GM19463 (cell line): ENCODE measurements at regions not wholly inside any gene's neighbourhood (a gene's known extent, or its start where the extent isn't known, plus 50 kb on each side); places are given as distances from the start of the nearest gene placed in this dataset.
"Not testable (repeated sequence)": the region's sequence is repeated elsewhere in the genome, so short reads cannot be mapped to it uniquely, and the experiment has no call there.

Experiments used
- ATAC-seq: cut with Tn5 transposase; IDR thresholded peaks from one replicate; pipeline ENCODE4 v1.9.1; 2021; ENCODE audit warnings: mild to moderate bottlenecking, moderate library complexity; ENCODE audit not compliant: unreplicated experiment

DNA sequence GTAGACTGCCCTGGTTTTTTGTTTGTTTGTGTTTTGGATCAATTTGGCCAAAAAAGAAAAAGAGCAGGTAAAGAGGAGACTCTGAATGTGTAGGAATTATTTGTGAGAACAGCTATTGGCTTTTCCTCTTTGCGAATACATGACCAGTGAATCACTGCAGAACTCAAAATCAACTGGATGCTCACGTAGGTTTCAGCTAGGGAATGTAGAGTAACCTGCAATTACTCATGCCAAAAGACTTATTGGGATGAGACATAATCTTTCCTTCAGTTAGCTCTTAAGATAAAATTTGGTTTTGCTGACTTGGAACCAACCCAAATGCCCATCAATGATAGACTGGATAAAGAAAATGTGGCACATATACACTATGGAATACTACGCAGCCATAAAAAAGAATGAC lies 348.0 kb downstream of the NPR3 start:
- no peak for ATAC-seq

DNA sequence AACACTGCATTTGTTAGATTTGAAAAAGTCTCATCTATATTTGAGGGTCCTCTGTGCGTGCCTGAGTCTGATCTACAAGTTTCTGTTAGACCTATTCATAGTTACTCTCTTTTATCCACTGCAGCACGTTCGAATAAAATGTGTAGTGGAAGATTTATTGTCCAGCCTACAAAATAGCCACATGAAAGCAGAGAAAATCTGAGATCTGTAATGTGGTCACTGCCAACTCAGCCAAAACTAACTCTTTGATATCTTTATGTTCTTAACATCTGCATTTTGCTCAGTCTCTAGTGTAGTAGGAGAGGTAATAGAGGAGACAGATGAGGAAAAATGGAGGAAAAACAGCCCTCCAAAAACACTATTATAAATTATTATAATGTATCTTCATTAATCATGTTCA lies 354.0 kb downstream of the NPR3 start:
- no peak for ATAC-seq

DNA sequence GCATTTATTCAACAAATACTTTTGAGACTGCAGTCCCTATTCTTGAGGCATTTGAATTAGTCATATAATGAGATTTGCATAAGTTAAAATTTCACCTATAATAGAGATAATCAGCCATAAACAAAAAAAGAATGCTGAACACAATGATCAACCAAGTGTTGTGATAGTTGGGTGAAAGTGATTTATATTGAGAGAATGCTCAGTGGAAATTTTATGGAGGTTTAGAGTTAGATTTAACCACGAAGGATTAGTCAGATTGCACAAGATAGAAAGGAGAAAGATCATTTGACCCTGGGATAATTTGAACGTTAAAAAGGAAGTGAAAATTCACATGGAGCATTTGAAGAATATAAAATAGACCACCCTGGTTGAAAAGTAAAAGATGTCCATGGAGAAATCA lies 356.2 kb downstream of the NPR3 start:
- ATAC-seq = no peak

DNA sequence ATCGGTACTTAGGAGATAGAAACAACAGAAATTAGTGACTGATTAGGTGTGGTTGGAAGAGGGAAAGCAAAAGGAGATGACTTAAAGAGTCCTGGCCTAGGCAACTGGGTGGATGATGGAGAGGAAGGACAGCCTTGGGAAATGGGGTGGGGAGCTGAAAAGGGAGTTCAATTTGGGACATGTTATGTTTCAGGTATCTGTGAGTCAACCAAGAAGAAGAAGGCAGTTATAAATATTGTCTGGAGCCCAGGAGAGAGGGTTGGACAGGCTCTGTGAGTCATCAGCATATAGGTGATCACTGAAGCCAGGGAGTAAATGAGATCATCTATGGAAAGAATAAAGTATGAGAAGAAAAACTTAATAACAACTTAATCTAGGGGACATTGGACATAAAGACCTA lies 357.7 kb downstream of the NPR3 start:
- ATAC-seq = no peak

DNA sequence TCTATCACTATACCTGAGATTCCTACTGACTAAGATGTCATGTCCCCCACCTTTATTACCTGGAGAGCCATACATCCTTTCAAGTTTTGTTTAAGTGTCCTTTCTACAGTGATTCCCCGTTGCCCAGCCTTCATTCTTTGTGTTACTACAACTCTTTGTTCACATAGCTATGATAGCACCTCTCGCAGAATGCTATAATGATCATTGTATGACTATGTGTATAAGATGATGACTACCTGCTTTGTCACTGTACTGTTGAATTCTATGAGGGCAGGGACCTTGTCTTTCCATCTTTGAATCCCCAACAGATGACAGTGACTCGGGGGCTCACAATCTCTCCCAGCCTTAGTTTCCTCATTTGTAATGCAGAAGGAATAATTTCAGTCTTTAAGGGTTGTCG lies 361.2 kb downstream of the NPR3 start:
- ATAC-seq = no peak

DNA sequence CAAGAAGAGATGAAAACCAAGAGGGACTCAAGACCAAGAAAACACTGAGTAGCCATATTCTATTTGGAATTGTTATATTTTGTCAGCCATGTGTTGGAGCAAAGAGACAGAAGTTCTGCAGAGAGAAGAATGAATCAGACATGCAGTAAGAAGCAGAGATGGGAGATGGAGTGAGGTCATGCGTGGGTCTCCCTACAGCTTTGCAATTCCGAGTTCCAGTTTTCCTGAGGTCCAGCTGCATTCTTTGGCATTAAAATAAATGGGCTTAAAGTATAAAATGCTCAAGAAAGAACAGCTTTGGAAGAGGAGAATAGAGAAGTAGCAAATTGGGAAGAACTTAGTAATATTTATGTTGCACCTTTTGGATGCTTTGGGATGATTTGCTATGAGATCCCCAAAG lies 361.6 kb downstream of the NPR3 start:
- ATAC-seq = no peak

DNA sequence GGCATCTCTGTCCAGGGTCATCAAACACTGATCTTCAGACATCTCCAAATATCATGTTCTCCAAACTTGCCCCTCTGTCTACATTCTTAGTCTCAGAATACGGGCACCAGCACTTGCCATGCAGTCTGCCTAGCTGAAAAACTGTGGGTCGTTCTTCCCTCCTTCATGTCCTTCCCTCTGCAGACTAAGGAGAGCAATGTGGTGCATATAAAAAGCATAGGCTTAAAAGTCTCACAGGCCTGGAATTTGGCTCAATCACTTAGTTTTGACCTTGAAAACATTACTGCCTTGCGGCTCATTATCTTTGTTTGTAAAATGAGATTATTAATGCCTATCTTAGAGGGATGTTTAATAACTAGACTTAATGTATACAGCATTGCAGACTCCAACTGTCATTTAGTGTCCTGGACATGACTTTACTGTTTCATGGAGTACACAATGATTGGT lies 362.8 kb downstream of the NPR3 start:
- no peak for ATAC-seq

DNA sequence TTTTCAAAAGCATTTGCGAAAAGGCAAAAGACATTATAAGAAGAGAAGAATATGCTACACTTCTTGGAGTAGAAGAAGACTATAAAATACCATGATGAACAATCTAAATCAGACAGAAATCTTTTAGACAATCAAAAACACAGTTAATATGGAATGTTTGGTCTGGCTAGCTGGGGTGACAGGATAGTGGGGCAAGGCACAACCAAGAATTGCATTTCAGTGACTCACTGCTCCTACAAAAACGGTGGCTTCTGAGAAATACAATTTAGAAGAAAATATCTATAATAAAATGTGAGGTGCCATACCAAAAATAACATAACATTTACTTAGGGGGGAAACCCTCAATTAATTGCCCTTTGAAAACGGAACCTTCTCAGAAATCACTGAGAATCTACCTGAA lies 363.4 kb downstream of the NPR3 start:
- no peak for ATAC-seq

DNA sequence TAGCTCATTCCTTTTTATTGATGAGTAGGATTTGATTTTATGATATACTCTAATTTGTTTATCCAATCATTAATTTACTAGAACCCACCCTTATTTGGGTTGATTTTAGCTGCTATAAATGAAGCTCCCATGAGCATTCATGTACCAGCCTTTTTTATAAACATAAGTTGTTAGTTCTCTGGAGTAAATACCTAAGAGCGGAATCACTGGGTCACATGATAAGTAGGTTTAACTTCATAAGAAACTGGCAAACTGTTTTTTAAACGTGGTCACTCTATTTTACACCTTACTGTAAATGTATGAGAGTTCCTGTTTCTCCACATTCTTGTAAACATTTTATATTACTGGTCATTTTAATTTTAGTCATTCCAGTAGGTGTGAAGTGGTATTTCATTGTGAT lies 364.6 kb downstream of the NPR3 start:
- ATAC-seq = no peak

DNA sequence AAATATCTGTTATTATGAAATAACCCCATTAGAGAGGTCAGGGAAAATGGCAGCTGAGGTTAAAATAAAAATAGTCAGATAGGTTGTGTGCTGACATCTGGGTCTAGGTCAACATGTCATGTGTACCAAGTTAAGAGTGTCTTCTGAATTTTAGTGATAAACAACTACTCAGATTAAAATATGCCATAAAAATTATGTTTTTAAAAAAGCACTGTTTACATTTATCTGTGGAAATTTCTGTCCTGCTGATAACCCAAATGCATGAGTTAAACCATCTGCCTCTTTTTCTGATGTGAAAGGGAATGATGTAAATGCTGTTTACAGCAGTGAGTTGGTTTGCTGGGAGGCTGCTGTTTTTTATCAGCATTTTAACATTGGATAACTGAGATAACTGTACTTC lies 361.2 kb upstream of the TARS1 start:
- ATAC-seq = no peak

DNA sequence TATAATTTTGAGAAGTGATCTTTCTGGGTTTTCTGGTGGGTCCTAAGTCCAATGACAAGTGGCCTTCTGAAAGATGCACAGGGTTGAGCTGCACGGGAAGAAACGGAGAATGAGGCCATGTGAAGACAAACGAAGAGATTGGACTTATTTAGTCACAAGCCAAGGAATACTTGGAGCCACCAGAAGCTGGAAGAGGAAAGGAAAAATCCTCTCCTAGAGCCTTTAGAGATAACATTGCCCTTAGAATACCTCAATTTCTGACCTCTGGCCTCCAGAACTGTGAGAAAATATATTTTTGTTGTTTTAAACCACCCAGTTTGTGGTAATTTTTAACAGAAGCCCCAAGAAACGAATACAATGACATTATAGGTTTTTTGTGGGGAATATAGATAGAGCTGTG lies 360.5 kb upstream of the TARS1 start:
- no peak for ATAC-seq

DNA sequence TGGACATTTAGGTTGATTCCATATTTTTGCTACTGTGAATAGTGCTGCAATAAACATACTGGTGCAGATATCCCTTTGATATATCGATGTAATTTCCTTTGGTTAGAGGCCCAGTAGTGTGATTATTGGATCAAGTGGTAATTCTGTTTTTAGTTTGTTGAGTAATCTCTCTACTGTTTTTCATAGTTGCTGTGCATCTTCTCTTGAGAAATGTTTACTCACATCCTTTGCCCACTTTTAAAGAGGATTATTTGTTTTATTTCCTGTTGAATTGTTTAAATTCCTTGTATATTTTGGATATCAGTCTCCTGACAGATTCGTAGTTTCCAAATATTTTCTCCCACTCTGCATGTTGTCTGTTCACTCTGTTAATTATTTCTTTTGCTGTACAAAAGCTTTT lies 352.6 kb upstream of the TARS1 start:
- no peak for ATAC-seq

DNA sequence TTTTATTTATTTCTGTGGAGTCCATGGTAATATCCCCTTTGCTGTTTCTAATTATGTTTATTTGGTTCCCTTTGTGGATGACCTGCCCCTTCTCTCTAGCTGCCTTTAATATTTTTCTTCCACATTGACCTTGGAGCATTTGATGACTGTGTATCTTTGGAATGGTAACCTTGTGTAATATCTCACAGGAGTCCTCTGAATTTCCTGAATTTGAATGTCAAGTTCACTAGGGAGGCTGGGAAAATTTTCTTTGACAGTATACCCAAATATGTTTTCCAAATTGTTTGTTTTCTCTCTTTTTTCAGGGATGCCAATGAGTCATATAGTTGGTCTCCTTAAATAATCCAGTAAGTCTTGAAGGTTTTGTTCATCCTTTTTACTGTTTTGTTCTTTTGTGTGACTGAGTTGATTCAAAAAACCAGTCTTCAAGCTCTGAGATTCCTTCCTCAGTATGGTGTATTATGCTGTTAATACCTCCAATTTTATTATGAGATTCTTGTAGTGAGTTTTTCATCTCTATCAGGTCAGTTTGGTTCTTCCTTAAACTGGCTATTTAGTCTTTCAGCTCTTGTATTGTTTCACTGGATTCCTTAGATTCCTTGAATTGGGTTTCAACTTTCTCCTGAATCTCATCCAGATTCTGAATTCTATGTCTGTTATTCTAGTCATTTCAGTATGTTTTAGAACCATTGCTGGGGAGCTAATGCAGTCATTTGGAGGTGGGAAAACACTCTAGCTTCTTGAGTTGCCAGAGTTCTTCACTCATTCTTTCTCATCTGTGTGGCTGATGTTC lies 349.0 kb upstream of the TARS1 start:
- ATAC-seq = no peak

DNA sequence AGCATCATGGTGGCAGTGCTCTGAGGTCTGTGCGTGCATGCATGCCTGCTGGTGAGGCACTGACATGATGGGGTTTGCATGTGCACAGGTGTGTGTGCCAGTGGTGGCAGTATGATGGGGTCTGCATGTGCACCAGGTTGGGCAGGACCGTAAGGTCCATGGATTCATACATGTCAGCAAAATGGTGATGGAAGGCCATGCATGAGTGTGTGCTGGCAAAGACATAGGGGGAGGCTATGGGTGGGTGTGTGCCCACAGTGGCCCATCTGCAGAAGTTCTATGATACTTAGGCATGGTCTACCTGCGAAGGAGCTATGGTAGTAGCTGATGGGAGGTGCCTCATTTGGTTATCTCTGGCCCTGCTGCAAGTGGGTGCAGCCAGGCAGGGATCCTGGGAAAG lies 348.0 kb upstream of the TARS1 start:
- no peak for ATAC-seq

DNA sequence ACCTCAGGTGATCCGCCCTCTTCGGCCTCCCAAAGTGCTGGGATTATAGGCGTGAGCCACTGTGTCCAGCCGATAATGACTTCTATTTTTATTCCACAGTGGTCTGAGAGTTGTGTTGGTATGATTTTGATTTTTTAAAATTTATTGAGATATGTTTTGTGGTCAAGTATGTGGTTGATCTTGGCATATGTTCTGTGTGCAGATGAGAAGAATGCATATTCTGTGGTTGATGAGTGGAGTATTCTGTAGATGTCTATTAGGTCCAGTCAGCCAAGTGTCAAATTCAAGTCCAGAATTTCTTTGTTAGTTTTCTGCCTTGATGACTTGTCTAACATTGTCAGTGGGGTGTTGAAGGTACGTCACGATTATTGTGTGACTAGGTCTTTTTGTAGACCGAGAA lies 338.2 kb upstream of the TARS1 start:
- no peak for ATAC-seq

DNA sequence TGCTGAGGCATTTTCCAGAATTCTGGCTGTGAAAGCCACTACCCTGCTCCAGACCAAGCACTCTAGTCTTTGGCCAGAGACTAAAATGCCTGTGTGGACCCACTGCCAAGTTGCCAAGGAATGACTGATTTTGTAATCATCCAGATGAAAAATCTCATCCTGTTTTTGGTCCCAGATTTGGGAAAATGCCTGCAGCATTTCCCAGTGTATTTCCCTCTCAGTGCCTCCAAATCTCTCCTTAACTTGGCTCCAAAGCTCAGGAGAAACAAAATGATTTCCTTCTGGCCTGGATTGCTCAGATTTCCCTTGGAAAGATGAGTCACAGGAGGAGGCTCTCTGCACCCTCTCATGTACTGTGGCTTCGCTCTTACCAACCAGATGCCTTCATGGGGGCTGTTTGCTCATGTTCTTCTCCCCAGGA lies 335.2 kb upstream of the TARS1 start:
- ATAC-seq = no peak

DNA sequence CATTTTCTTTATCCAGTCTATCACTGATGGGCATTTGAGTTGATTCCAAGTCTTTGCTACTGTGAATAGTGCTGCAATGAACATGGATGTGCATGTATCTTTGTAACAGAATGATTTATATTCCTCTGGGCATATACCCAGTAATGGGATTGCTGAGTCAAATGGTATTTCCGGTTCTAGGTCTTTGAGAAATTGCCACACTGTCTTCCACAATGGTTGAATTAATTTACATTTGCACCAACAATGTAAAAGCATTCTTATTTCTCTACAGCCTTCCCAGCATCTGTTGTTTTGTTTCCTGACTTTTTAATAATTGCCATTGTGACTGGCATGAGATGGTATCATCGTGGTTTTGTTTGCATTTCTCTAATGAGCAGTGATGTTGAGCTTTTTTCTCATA lies 330.3 kb upstream of the TARS1 start:
- not testable (repeated sequence) for ATAC-seq

DNA sequence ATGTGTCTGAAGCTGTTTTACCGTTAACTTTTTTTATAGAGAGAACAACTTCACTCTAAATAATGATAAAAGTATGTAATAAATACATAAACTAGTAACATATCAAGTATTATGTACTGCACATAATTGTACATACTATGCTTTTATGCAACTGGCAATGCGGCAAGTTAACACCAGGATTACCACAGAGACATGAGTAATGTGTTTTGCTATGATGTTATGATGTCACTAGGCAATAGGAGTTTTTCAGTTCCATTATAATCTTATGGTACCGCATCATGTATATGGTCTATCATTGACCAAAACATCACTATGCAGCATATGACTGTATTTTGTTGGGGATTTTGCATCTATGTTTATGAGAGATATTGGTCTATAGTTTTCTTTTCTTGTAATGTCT lies 326.4 kb upstream of the TARS1 start:
- no peak for ATAC-seq

DNA sequence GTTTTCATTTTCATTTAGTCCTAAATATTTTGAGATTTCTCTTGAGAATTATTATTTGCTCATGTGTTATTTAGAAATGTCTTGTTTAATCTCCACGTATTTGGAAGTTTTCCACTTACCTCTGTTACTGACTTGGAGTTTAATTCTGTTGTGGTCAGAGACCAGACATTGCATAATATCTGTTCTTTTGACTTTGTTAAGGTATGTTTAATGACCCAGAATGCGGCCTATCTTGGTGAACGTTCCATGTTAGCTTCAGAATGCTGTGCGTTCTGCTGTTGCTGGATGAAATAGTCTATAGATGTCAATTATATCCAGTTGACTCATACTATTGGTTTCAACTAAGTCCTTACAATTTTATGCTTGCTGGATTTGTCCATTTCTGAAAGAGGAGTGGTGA lies 325.3 kb upstream of the TARS1 start:
- ATAC-seq = no peak

DNA sequence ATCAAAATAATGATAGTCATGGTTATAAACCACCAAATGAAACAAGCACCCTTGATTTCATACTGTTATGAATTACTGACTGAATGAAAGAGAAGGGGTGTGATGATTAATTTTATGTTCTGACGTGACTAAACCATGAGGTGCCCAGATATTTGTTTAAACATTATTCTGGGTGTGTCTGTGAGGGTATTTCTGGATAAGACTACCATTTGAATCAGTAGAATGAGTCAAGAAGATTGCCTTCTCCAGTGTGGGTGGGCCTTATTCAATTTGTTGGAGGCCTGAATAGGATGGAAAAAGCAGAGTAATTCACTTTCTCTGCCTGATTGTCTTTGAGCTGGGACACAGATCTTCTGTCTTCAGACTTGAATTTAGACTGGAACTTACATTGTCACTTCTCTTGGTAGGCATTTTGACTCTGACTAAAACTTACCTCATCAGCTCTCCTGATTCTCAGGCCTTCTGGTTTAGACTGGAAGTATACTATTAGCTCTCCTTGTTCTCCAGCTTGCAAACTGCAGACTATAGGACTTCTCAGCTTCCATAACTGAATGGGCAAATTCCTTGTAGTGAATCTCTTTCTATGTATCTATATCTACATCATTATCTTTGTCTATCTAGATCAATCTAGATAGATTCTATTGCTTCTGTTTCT lies 321.9 kb upstream of the TARS1 start:
- no peak for ATAC-seq

DNA sequence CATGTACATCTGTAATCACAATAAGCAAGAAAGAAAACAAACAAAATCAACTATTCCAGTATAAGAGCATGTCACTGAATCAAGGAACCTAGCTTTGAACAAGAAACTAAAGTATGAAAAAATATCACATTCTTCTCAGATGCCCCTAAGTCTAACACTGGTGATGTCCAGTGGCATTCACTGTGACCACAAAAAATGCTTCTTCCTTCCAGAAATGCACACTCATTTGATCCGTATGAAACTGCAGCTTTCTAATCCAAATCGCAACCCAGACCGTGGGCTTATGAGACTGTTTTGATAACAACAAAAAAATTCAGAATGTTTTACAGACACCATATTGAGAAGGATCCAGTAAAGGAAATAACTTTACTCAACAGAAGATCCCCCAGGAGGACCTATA lies 320.1 kb upstream of the TARS1 start:
- ATAC-seq = no peak

DNA sequence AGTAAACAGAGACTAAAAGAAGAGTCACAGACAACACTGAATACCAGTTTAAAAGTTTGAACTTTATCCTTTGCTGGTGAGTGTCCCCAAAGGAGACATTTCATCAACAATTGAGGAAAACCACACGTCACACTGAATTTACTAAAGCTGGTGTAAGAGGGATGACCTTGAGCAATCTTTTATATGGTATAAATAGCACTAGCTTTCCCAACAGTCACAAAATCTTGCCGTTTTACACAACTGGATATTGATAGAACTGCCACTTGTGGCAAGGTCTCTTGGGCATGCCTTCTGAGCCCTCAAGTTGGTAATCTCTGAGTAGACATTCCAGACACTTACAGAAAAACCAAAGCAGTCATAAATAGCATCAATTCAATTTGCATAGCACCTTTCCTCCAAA lies 311.5 kb upstream of the TARS1 start:
- no peak for ATAC-seq

DNA sequence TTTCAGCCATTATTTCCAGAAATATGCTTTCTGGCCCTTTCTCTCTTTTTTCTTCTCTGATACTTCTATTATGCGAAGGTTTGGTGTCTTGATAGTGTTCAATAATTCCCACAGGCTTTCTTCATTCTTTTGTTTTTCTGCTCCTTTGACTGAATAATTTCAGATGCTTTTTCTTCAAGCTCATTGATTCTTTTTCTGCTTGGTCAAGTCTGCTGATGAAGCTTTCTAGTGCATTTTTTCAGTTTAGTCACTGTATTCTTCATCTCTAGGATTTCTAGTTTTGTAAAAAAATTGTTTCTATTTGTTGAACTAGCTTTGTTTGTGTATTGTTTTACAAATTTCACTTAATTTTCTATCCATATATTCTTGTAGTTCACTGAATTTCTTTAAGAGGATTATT lies 304.0 kb upstream of the TARS1 start:
- ATAC-seq = no peak
